ENCODE measurements at regions not wholly inside any gene's neighbourhood (a gene's known extent, or its start where the extent isn't known, plus 50 kb on each side); places are given as distances from the start of the nearest gene placed in this dataset.

DNA sequence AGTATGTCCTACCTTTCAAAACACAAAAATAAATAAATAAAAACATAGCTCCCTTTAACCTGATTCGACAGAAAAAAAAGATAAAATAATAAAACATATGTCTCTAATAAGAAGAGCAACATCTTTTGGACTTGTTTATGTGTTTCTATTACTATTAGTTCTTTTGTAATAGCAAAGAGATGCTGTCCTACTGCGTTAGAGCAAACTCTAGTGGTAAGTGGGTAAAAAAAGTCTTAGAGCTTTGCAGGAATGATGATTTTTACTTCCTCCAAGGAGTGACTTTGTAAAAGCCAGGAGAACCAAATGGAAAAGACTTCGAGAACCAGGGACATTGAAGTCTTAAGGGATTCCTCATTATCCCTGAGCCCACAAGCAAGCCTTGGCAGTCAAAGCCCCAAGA, 450.1 kb downstream of the METTL4 start:
- TF ChIP-seq, protein P1, sequence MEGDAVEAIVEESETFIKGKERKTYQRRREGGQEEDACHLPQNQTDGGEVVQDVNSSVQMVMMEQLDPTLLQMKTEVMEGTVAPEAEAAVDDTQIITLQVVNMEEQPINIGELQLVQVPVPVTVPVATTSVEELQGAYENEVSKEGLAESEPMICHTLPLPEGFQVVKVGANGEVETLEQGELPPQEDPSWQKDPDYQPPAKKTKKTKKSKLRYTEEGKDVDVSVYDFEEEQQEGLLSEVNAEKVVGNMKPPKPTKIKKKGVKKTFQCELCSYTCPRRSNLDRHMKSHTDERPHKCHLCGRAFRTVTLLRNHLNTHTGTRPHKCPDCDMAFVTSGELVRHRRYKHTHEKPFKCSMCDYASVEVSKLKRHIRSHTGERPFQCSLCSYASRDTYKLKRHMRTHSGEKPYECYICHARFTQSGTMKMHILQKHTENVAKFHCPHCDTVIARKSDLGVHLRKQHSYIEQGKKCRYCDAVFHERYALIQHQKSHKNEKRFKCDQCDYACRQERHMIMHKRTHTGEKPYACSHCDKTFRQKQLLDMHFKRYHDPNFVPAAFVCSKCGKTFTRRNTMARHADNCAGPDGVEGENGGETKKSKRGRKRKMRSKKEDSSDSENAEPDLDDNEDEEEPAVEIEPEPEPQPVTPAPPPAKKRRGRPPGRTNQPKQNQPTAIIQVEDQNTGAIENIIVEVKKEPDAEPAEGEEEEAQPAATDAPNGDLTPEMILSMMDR (IDR thresholded peaks at IDR 0.05) = no peak

DNA sequence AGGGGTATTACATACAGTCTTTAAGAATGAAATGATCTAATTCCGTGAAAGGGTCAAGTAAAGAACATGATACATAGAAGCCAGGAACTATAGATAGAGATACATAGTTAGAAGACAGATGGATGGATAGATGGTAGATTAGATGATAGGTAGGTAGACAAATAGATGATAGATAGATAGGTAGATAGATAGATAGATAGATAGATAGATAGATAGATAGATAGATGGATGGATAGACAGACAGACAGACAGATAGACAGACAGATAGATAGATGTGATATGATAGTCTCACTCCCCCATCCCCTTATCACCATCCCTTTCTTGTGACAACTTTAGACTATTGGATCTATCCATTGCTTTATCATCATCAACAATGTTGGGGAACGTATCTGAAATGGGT, 448.2 kb downstream of the METTL4 start:
- TF ChIP-seq, protein P1 (IDR thresholded peaks at IDR 0.05) = no peak

DNA sequence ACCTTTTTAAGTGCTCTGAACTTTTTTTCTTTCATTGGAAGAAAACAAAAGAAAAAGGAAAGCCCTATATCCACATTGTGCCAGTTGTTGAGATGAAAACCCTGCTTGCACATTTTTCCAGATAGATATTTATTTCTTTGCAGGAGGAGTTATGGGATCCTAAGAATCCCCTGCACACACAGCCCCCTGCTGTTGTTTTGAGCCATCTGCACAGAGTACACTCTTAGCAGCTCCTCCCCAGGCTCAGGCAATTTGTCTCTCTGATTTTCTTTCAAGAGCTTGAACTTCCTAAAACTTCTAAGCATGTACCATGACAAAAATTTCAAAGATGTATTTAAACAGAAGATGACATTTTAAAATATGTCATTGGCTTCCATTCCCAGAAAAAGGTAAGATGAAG, 436.9 kb downstream of the METTL4 start:
- TF ChIP-seq, protein P1 (IDR thresholded peaks at IDR 0.05) = no peak

DNA sequence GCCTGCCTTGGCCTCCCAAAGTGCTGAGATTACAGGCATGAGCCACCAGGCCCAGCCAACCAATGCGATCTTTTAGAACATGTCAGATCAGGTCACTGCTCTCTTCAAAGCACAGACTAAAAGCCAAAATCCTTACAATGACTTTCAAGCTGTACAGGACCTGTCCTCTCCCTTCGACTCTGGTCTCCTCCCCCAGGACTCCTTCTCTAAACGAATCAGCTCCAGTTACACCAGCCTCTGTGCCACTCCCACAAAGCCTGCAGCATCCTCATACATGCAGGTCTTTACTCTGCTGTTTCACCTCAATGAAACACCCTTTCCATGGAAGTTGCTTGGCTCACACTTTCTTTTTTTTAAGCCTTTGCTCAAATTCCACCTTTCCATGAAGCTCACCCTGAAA, 436.0 kb downstream of the METTL4 start:
- TF ChIP-seq, protein P1 (IDR thresholded peaks at IDR 0.05) = no peak

DNA sequence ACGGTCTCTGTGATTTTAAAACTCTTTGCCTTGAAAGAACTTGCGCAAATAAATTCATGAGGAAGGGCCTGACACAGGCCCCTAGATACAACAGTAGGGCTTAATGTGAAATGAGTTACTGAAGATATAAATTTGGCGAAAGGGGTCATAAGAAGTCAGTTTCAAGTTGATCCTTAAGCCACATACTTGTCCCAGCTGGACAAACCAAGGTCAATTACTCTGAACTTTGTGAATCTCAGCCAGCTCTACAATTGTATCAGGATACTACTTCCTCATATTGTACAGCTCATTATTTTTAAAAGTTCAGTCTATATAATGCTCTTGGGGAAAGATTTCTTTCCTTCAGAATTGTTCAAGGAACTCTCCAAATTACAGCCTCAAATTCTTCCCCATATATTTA, 432.8 kb downstream of the METTL4 start:
- TF ChIP-seq, protein P1 (IDR thresholded peaks at IDR 0.05) = no peak

DNA sequence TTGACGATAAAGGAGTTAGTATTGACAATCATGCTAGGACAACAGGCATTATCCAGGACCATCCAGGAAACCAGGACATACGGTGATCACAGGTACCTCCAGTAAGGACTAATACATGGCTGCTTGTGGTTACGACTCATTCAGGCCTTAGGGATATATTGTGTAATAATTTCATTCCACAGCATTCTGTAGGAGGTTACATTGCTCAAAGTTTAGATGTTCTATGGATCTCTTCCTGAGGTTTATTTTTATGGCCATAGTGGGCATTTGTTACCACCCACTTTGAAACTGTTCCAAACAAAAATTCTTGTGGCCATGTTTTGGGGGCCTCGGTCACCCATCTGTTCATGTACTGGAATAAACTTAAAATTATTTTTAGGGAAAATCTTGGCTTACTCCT, 431.6 kb downstream of the METTL4 start:
- TF ChIP-seq, protein P1 (IDR thresholded peaks at IDR 0.05) = no peak

DNA sequence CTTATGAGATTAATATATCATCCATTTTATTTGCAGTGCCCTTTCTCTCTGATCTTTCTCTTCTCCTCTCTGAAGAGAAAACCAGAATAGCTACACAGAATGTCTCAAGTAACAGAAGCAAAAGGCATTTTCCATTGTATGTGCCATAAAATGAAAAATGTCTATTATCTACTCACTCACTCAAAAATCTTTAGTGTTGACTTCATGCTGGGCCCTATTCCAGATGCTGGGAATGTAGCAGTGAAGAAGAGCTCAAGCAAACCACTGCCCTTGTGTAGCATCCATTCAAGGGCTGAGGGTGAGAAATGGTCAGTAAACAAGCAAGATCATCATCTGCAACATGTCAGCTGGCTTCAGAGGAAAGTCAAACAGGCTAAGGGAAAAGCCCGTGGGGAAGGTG, 427.7 kb downstream of the METTL4 start:
- TF ChIP-seq, protein P1 (IDR thresholded peaks at IDR 0.05) = no peak

DNA sequence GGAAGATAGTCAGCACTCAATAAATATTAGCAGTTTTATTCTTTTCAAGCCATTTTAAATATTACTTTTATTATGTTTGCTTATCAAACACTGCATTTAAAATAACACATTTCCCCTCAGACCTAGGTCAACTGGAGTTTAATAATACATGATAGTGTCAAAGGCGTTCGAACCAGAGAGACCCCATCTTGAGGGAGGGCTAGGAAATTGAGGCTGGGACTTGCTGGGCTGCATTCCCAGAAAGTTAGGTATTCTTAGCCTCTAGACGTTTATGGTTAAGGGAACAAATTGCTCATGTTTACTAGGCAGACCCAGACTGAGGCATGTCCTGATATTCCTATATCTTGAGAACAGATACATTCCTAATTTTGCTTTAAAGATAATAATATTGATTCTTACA, 426.5 kb downstream of the METTL4 start:
- TF ChIP-seq, protein P1 (IDR thresholded peaks at IDR 0.05) = no peak

Data from LNCAP (cell line).